ENCODE measurements at regions not wholly inside any gene's neighbourhood (a gene's known extent, or its start where the extent isn't known, plus 50 kb on each side); places are given as distances from the start of the nearest gene placed in this dataset.

GRCh38 chr21:41686664-41687063, 80.2 kb downstream of the RIPK4 start:
- H4K20me1 ChIP-seq (ENCODE audit: control insufficient read depth, insufficient read depth, low read length, poor library complexity, severe bottlenecking): no peaks in the 10 kb centered on the region
- H3K4me1 Mint-ChIP-seq: no peaks in the 10 kb centered on the region
- H3K27ac ChIP-seq (ENCODE audit: low read length in 2 of 2): no peak overlapping the region
- H2AFZ ChIP-seq (ENCODE audit: insufficient read depth, low read depth, low read length, poor library complexity, severe bottlenecking): no peak overlapping the region
- ATAC-seq (ENCODE audit: low read depth) (no peak), DNase-seq (no peak)
- H3K27ac Mint-ChIP-seq: no peak overlapping the region
- no peaks in the 10 kb centered on the region for H3K9me3 Mint-ChIP-seq (ENCODE audit: insufficient read depth)
- no peak overlapping the region for H3K9ac ChIP-seq (ENCODE audit: low read length)
- H3K79me2 ChIP-seq (ENCODE audit: control insufficient read depth, insufficient read depth, low read length): no peaks in the 10 kb centered on the region
- no peak overlapping the region for H3K4me3 Mint-ChIP-seq
- no peaks in the 10 kb centered on the region for H3K36me3 ChIP-seq (replicated peaks in 1 of 2; ENCODE audit: control extremely low read depth in 1 of 2, control insufficient read depth in 1 of 2, extremely low read depth in 1 of 2, insufficient read depth in 2 of 2, low read length in 1 of 2)
- peaks cover 0 to 3% (median 0%) of the 10 kb centered on the region in 3 donors for H3K9me3 ChIP-seq (ENCODE audit: control extremely low read depth in 1 of 3, control insufficient read depth in 2 of 3, insufficient read depth in 1 of 3, low read length in 2 of 3)
- ChIA-PET POLR2A (no interaction called here), CTCF (no interaction called here)
- H3K27me3 ChIP-seq (replicated peaks in 1 of 4; ENCODE audit: control extremely low read depth in 1 of 4, control insufficient read depth in 3 of 4, insufficient read depth in 4 of 4, low read length in 3 of 4): no peaks in the 10 kb centered on the region
- WGBS (ENCODE audit: insufficient coverage): 98% methylated on average over 4 of the region's 9 CpGs
- no peak overlapping the region for H3K4me2 ChIP-seq (replicated peaks; ENCODE audit: low read depth, low read length, poor library complexity, severe bottlenecking)
- peaks cover 20% of the 10 kb centered on the region for H3K27me3 Mint-ChIP-seq
- H3K4me1 ChIP-seq (ENCODE audit: control insufficient read depth in 2 of 2, insufficient read depth in 2 of 2, low read length in 2 of 2): no peaks in the 10 kb centered on the region
- intact Hi-C loops (cut with micrococcal nuclease): no loop called here
- no peak for TF ChIP-seq EZH2 (IDR thresholded peaks at IDR 0.05; ENCODE audit: borderline replicate concordance, insufficient read depth, low read depth, low read length, poor library complexity, severe bottlenecking)
- TF ChIP-seq, protein P1, sequence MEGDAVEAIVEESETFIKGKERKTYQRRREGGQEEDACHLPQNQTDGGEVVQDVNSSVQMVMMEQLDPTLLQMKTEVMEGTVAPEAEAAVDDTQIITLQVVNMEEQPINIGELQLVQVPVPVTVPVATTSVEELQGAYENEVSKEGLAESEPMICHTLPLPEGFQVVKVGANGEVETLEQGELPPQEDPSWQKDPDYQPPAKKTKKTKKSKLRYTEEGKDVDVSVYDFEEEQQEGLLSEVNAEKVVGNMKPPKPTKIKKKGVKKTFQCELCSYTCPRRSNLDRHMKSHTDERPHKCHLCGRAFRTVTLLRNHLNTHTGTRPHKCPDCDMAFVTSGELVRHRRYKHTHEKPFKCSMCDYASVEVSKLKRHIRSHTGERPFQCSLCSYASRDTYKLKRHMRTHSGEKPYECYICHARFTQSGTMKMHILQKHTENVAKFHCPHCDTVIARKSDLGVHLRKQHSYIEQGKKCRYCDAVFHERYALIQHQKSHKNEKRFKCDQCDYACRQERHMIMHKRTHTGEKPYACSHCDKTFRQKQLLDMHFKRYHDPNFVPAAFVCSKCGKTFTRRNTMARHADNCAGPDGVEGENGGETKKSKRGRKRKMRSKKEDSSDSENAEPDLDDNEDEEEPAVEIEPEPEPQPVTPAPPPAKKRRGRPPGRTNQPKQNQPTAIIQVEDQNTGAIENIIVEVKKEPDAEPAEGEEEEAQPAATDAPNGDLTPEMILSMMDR (IDR thresholded peaks at IDR 0.05): no peak
- no peak overlapping the region for H3K4me3 ChIP-seq (ENCODE audit: control extremely low read depth in 1 of 5, extremely low read depth in 1 of 5, insufficient read depth in 1 of 5, low read depth in 2 of 5, low read length in 4 of 5)

DNA sequence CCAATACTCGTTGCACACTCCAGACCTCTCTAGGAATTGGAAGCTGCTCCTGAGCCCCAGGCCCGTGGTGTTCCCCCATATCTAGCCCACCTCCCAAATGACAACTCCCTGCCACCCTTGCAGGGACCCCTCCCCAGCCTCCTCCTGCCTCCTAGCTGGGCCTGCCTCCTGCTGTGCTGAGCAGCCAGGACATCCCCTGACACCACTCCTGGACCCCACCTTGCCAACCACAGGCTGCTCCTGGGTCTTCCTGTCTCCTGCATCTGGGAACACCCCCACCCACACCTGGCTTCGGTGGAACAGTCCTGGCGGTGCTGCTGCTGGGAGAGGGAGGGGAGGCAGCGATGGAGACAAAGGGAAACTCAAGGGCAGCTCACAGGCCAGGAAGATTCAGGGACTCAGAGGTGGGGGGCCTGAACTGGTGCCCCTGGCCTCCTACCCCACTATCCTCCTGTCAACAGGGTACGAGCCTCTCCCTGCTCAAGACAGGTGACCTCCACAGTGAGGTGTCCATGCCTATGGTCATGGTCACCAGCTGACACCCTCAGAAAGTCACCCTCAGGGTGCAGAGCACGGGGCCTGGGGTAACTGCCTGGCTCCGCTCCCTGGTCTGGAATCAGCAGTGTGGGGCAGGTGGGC, 81.2 kb downstream of the RIPK4 start:
- Histone ChIP-seq H4K20me1 (ENCODE audit: control insufficient read depth, insufficient read depth, low read length, poor library complexity, severe bottlenecking) (no peaks in the 10 kb centered on the region), H2AFZ (ENCODE audit: insufficient read depth, low read depth, low read length, poor library complexity, severe bottlenecking) (no peak overlapping the region), H3K36me3 (replicated peaks in 1 of 2; ENCODE audit: control extremely low read depth in 1 of 2, control insufficient read depth in 1 of 2, extremely low read depth in 1 of 2, insufficient read depth in 2 of 2, low read length in 1 of 2) (no peaks in the 10 kb centered on the region), H3K27ac (ENCODE audit: low read length in 2 of 2) (no peak overlapping the region), H3K9me3 (ENCODE audit: control extremely low read depth in 1 of 3, control insufficient read depth in 2 of 3, insufficient read depth in 1 of 3, low read length in 2 of 3) (peaks cover 0 to 3% (median 0%) of the 10 kb centered on the region in 3 donors), H3K9ac (ENCODE audit: low read length) (no peak overlapping the region), H3K4me3 (ENCODE audit: control extremely low read depth in 1 of 5, extremely low read depth in 1 of 5, insufficient read depth in 1 of 5, low read depth in 2 of 5, low read length in 4 of 5) (no peak overlapping the region), H3K79me2 (ENCODE audit: control insufficient read depth, insufficient read depth, low read length) (no peaks in the 10 kb centered on the region), H3K4me2 (replicated peaks; ENCODE audit: low read depth, low read length, poor library complexity, severe bottlenecking) (no peak overlapping the region), H3K4me1 (ENCODE audit: control insufficient read depth in 2 of 2, insufficient read depth in 2 of 2, low read length in 2 of 2) (no peaks in the 10 kb centered on the region), H3K27me3 (replicated peaks in 1 of 4; ENCODE audit: control extremely low read depth in 1 of 4, control insufficient read depth in 3 of 4, insufficient read depth in 4 of 4, low read length in 3 of 4) (no peaks in the 10 kb centered on the region)
- WGBS (ENCODE audit: insufficient coverage): 72% methylated on average over 5 of the region's 8 CpGs
- Mint-ChIP-seq H3K27ac (no peak overlapping the region), H3K9me3 (ENCODE audit: insufficient read depth) (no peaks in the 10 kb centered on the region), H3K27me3 (peaks cover 19% of the 10 kb centered on the region), H3K4me3 (no peak overlapping the region), H3K4me1 (no peaks in the 10 kb centered on the region)
- ATAC-seq (ENCODE audit: low read depth): no peak
- no peak for TF ChIP-seq EZH2 (IDR thresholded peaks at IDR 0.05; ENCODE audit: borderline replicate concordance, insufficient read depth, low read depth, low read length, poor library complexity, severe bottlenecking)
- TF ChIP-seq, protein P1 (IDR thresholded peaks at IDR 0.05): no peak
- ChIA-PET POLR2A (no interaction called here), CTCF (no interaction called here)
- DNase-seq: no peak
- intact Hi-C loops (cut with micrococcal nuclease): no loop called here
